SU-DHL-6 (cell line): ENCODE measurements at regions not wholly inside any gene's neighbourhood (a gene's known extent, or its start where the extent isn't known, plus 50 kb on each side); places are given as distances from the start of the nearest gene placed in this dataset.
"Not testable (repeated sequence)": the region's sequence is repeated elsewhere in the genome, so short reads cannot be mapped to it uniquely, and the experiment has no call there.

Source experiments
- H2AFZ ChIP-seq: fragments of 200-600 bp; sonication (generic); 2 replicates; pipeline ENCODE4 v1.6.1; 2014; ENCODE audit warnings: low read depth, mild to moderate bottlenecking, moderate library complexity, mixed read lengths, antibody characterized with exemption, low read length; ENCODE audit not compliant: severe bottlenecking
- H3F3A ChIP-seq: fragments of 200-600 bp; shearing (Covaris generic); 2 replicates; pipeline ENCODE4 v1.6.0; 2016; ENCODE audit warnings: antibody characterized with exemption, mild to moderate bottlenecking; ENCODE audit not compliant: insufficient read depth
- H3K27ac ChIP-seq: fragments of 200-600 bp; sonication (generic); 2 replicates; pipeline ENCODE4 v1.5.1; 2016; ENCODE audit warnings: low read depth, mild to moderate bottlenecking, low read length, moderate library complexity, mixed read lengths
- H3K27me3 ChIP-seq: fragments of 200-600 bp; sonication (generic), shearing (Covaris generic); 2 replicates; pipeline ENCODE4 v1.6.0; 2014; ENCODE audit warnings: mild to moderate bottlenecking, low read length
- H3K36me3 ChIP-seq: fragments of 200-600 bp; sonication (generic); 2 replicates; pipeline ENCODE4 v1.6.1; 2014; ENCODE audit warnings: mild to moderate bottlenecking, low read length, mixed read lengths
- H3K4me2 ChIP-seq: fragments of 300-600, 200-600 bp; shearing (Covaris generic), sonication (generic); 2 replicates; pipeline ENCODE4 v1.6.0; 2014; ENCODE audit warnings: low read length, low read depth, mild to moderate bottlenecking; ENCODE audit not compliant: poor library complexity, severe bottlenecking
- H3K4me3 ChIP-seq: fragments of 200-600 bp; sonication (generic); 2 replicates; pipeline ENCODE4 v1.5.1; 2014; ENCODE audit warnings: antibody characterized with exemption, low read length, mild to moderate bottlenecking, mixed read lengths; ENCODE audit not compliant: insufficient read depth, poor library complexity, severe bottlenecking
- H3K79me2 ChIP-seq: fragments of 200-600 bp; sonication (generic); 2 replicates; pipeline ENCODE4 v1.6.1; 2014; ENCODE audit warnings: mild to moderate bottlenecking, low read length, moderate library complexity; ENCODE audit not compliant: insufficient read depth
- H3K9ac ChIP-seq: fragments of 200-600 bp; sonication (generic); 2 replicates; pipeline ENCODE4 v1.7.0; 2014; ENCODE audit warnings: mild to moderate bottlenecking, low read length
- H3K9me2 ChIP-seq: fragments of 200-600 bp; sonication (generic); replicated peaks from 2 replicates; pipeline ENCODE4 v1.6.1; 2014; ENCODE audit warnings: low read length; ENCODE audit not compliant: insufficient read depth
- H3K9me3 ChIP-seq: fragments of 200-600 bp; sonication (generic); 2 replicates; pipeline ENCODE4 v1.6.1; 2014; ENCODE audit warnings: low read length, mixed read lengths; ENCODE audit not compliant: insufficient read depth
- H4K20me1 ChIP-seq: fragments of 200-600 bp; sonication (generic); 2 replicates; pipeline ENCODE4 v1.6.1; 2014; ENCODE audit warnings: low read depth, mild to moderate bottlenecking, antibody characterized with exemption, low read length, moderate library complexity, mixed read lengths
- EZH2phosphoT487 ChIP-seq: fragments of 200-600 bp; sonication (generic), shearing (Covaris generic); conservative IDR thresholded peaks from 2 replicates; pipeline ENCODE4 v1.6.1; 2018; ENCODE audit warnings: mild to moderate bottlenecking, antibody characterized with exemption, low read length, moderate library complexity, mixed read lengths
- TF ChIP-seq, protein P1 (sequence below): fragments of 200-600 bp; sonication (generic); IDR thresholded peaks from one replicate; pipeline ENCODE4 v1.5.1; 2017; ENCODE audit warnings: antibody characterized with exemption, mild to moderate bottlenecking, low read length, moderate library complexity; ENCODE audit not compliant: insufficient read depth, poor library complexity, severe bottlenecking

DNA sequence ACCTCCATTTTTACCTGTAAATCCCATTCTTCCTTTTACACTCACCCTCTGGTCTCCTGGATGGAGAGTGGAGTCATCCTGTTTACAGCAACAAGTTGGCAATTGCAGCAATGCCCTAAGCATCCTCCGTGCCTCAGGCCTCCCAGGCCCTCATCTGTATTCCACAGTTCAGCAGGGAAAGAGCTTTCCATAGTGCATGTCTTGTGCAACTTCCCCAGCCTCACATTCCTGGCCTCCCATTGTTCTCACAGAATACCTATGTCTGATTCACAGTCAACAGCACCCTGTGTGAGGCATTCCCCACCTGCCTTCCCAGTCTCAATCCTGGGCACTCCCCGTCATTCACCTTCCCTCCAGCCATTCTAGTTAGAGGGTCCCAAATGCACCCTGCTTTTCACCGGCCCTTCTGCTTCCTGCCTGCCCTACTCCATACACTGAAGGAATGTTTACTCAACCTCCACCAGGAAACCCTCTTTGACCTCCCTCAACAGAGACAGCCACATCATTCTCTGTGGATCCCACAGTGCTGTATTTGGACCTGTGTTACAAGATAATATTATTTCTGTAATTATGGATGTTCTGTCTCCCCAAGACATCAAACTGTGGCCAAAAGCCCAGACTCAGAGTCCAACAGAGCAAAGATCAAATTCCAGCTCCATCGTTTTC, 405.7 kb downstream of the BUD13 start:
- Histone ChIP-seq H3K27ac (no peak overlapping the region), H3K36me3 (no peaks in the 10 kb centered on the region), H4K20me1 (no peaks in the 10 kb centered on the region), H2AFZ (no peak overlapping the region), H3K4me2 (no peak overlapping the region), H3F3A (no peaks in the 10 kb centered on the region), H3K9me2 (no peaks in the 10 kb centered on the region), H3K9ac (no peak overlapping the region), H3K9me3 (no peaks in the 10 kb centered on the region), H3K4me3 (no peak overlapping the region), H3K27me3 (no peaks in the 10 kb centered on the region), H3K79me2 (no peaks in the 10 kb centered on the region)
- TF ChIP-seq EZH2phosphoT487, result no peak
- TF ChIP-seq, protein P1, sequence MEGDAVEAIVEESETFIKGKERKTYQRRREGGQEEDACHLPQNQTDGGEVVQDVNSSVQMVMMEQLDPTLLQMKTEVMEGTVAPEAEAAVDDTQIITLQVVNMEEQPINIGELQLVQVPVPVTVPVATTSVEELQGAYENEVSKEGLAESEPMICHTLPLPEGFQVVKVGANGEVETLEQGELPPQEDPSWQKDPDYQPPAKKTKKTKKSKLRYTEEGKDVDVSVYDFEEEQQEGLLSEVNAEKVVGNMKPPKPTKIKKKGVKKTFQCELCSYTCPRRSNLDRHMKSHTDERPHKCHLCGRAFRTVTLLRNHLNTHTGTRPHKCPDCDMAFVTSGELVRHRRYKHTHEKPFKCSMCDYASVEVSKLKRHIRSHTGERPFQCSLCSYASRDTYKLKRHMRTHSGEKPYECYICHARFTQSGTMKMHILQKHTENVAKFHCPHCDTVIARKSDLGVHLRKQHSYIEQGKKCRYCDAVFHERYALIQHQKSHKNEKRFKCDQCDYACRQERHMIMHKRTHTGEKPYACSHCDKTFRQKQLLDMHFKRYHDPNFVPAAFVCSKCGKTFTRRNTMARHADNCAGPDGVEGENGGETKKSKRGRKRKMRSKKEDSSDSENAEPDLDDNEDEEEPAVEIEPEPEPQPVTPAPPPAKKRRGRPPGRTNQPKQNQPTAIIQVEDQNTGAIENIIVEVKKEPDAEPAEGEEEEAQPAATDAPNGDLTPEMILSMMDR, result no peak

DNA sequence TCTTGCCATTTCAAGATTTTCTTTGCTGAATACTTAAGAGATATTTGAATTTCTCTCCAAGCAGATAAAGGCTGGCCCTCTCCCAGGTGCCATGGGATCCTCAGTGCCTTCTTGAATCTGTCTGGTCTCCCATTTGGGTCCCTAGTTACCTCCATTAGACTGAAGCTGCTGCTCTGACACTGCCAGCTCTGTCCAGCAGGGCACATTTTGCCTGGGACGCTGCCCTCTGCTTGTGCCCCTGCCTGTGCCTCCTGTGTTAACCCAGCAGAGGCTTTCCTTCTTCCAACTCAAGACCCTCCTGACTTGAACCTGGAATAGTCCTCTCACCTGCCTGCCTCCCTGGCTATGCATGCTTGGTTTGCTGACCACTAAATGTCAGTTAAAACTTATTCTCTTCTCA, 406.3 kb downstream of the BUD13 start:
- Histone ChIP-seq H3K27me3 (no peaks in the 10 kb centered on the region), H3K4me3 (no peak overlapping the region), H3K4me2 (no peak overlapping the region), H3K9me3 (no peaks in the 10 kb centered on the region), H3K9ac (no peak overlapping the region), H3K36me3 (no peaks in the 10 kb centered on the region), H2AFZ (no peak overlapping the region), H3K79me2 (no peaks in the 10 kb centered on the region), H3F3A (no peaks in the 10 kb centered on the region), H3K27ac (no peak overlapping the region), H4K20me1 (no peaks in the 10 kb centered on the region), H3K9me2 (no peaks in the 10 kb centered on the region)
- TF ChIP-seq EZH2phosphoT487, result no peak
- TF ChIP-seq, protein P1, result no peak

DNA sequence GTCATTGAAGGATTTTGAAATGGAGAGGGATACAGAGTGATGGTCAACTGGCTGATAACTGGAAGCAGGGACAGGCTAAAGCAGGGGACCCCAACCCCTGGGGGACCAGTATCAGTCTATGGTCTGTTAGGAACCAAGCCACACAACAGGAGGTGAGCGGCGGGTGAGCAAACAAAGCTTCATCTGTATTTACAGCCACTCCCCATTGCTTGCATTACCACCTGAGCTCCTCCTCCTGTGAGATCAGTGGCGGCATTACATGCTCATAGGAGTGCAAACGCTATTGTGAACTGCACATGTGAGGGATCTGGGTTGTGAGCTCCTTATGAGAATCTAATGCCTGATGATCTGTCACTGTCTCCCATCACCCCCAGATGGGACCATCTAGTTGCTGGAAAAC, 407.9 kb downstream of the BUD13 start:
- not testable (repeated sequence) for H3K9me2 ChIP-seq, H3K79me2 ChIP-seq, H3K4me2 ChIP-seq, H3K9me3 ChIP-seq, H2AFZ ChIP-seq, H3K27me3 ChIP-seq, H3F3A ChIP-seq, H3K9ac ChIP-seq, H3K4me3 ChIP-seq, H3K36me3 ChIP-seq, H4K20me1 ChIP-seq, H3K27ac ChIP-seq

DNA sequence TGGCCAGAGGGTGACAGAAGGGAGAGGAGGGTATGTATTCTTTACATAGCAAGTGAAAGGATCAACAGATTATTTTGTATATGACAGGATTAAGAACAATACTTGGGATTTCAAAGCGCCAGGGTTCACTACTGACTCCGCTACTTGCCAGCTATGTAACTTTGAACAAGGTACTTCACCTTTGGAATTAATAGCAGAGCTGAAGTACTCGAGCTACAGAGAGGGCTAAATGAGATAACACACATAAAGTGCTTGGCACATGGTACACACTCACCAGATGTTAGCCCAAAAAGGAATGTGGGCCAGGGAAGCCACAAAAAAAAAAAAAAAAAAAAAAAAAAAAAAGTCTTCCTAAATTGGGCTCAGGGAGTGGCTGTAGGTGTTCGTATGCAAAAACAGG, 408.4 kb downstream of the BUD13 start:
- Histone ChIP-seq H3K9me3 (no peaks in the 10 kb centered on the region), H3K9ac (no peak overlapping the region), H3F3A (no peaks in the 10 kb centered on the region), H3K4me3 (no peak overlapping the region), H4K20me1 (no peaks in the 10 kb centered on the region), H3K27ac (no peak overlapping the region), H3K79me2 (no peaks in the 10 kb centered on the region), H2AFZ (no peak overlapping the region), H3K9me2 (no peaks in the 10 kb centered on the region), H3K27me3 (no peaks in the 10 kb centered on the region), H3K36me3 (no peaks in the 10 kb centered on the region), H3K4me2 (no peak overlapping the region)
- TF ChIP-seq, protein P1, result no peak
- no peak for TF ChIP-seq EZH2phosphoT487
